HCT116 (cell line): ENCODE measurements at regions not wholly inside any gene's neighbourhood (a gene's known extent, or its start where the extent isn't known, plus 50 kb on each side); places are given as distances from the start of the nearest gene placed in this dataset.

Experiments used
- CTCF ChIP-seq, 3 experiments: fragments of 200-600 bp in 1 of 3; sonication (generic) in 1 of 3; IDR thresholded peaks in 2 of 3; conservative IDR thresholded peaks in 1 of 3; 2 replicates each; pipeline ENCODE4 v1.5.1; 2012 to 2017; ENCODE audit warnings: low read depth in 2 of 3, low read length in 2 of 3, antibody characterized with exemption in 1 of 3, borderline replicate concordance in 1 of 3, control low read depth in 1 of 3, mild to moderate bottlenecking in 1 of 3, mixed read lengths in 1 of 3, mixed run types in 1 of 3, moderate library complexity in 1 of 3; ENCODE audit not compliant: insufficient read depth in 1 of 3
- FOSL1 ChIP-seq: IDR thresholded peaks from 2 replicates; pipeline ENCODE4 v1.6.1; 2012; ENCODE audit warnings: low read depth
- MAX ChIP-seq: IDR thresholded peaks from 2 replicates; pipeline ENCODE4 v1.6.1; 2012
- POLR2A ChIP-seq: IDR thresholded peaks from 2 replicates; pipeline ENCODE4 v1.7.0; 2011; ENCODE audit warnings: borderline replicate concordance; ENCODE audit not compliant: insufficient read depth, insufficient read length; ENCODE audit errors: extremely low read depth
- POLR2AphosphoS5 ChIP-seq: IDR thresholded peaks from 2 replicates; pipeline ENCODE4 v1.6.1; 2011; ENCODE audit warnings: mild to moderate bottlenecking, low read depth, low read length, moderate library complexity
- RAD21 ChIP-seq: IDR thresholded peaks from 2 replicates; pipeline ENCODE4 v1.6.1; 2012; ENCODE audit warnings: low read depth, mild to moderate bottlenecking
- REST ChIP-seq: IDR thresholded peaks from 2 replicates; pipeline ENCODE4 v1.6.1; 2012; ENCODE audit warnings: low read depth
- SRF ChIP-seq: IDR thresholded peaks from 2 replicates; pipeline ENCODE4 v1.6.1; 2012; ENCODE audit warnings: low read depth
- TCF7L2 ChIP-seq: IDR thresholded peaks from 2 replicates; pipeline ENCODE4 v1.7.0; 2011; ENCODE audit warnings: borderline replicate concordance, inconsistent platforms; ENCODE audit not compliant: insufficient read depth, insufficient read length; ENCODE audit errors: extremely low read depth
- YY1 ChIP-seq: IDR thresholded peaks from 2 replicates; pipeline ENCODE4 v1.6.1; 2011; ENCODE audit warnings: low read length, low read depth, moderate library complexity, mild to moderate bottlenecking; ENCODE audit not compliant: insufficient replicate concordance; ENCODE audit errors: extremely low read depth

GRCh38 chr13:70469077-70469476, 360.8 kb upstream of the KLHL1 start:
- TF ChIP-seq CTCF (IDR thresholded peaks at IDR 0.05 in 2 of 3, conservative IDR thresholded peaks at IDR 0.05 in 1 of 3; ENCODE audit: borderline replicate concordance in 1 of 3, insufficient read depth in 1 of 3, low read depth in 2 of 3, low read length in 2 of 3) (no peak), REST (no peak), POLR2AphosphoS5 (no peak), RAD21 (no peak), POLR2A (no peak), SRF (no peak), TCF7L2 (no peak), YY1 (no peak), FOSL1 (no peak), MAX (no peak)
